HFFc6 (cell line): ENCODE measurements at regions not wholly inside any gene's neighbourhood (a gene's known extent, or its start where the extent isn't known, plus 50 kb on each side); places are given as distances from the start of the nearest gene placed in this dataset.

Source experiments
- DNase-seq: peaks from one replicate; pipeline ENCODE4 v3.0.0-alpha.2; 2018
- H3K27ac Mint-ChIP-seq: 2 replicates; pipeline ENCODE4 v1.8.0; 2020; ENCODE audit warnings: mild to moderate bottlenecking, mixed read lengths
- H3K27me3 Mint-ChIP-seq: 2 replicates; pipeline ENCODE4 v1.8.0; 2021; ENCODE audit warnings: mild to moderate bottlenecking, moderate library complexity, mixed read lengths; ENCODE audit not compliant: insufficient read depth
- H3K36me3 Mint-ChIP-seq: 2 replicates; pipeline ENCODE4 v1.8.0; 2021; ENCODE audit warnings: low read depth, mixed read lengths
- H3K4me1 Mint-ChIP-seq: 2 replicates; pipeline ENCODE4 v1.8.0; 2020; ENCODE audit warnings: low read depth, mixed read lengths
- H3K4me3 Mint-ChIP-seq: 2 replicates; pipeline ENCODE4 v1.8.0; 2020; ENCODE audit warnings: mild to moderate bottlenecking, moderate library complexity, mixed read lengths
- H3K9me3 Mint-ChIP-seq: 2 replicates; pipeline ENCODE4 v1.8.0; 2020; ENCODE audit warnings: mild to moderate bottlenecking, mixed read lengths
- TF ChIP-seq, protein P1 (sequence below): fragments of 200-600 bp; sonication (generic); IDR thresholded peaks from 2 replicates; pipeline ENCODE4 v1.5.0; 2021; ENCODE audit warnings: antibody characterized with exemption, mild to moderate bottlenecking

DNA sequence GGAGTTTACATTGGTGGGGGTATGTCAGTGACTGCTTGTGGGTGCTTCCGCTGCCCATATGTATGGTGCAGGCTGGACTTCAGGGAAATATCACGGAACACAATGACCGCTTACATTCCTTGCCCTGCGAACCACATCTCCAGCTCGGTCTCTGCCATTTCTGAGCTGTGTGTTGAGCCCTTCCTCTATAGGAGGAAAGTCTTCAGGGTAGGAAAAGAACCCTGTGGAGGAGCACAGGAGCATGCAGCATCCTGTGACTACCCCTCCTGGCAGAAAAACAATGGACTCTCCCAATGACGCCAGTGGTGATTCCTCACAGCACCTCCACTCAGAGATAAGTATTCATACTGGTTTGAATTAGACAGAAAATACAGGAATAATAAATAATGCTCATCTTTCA, 276.8 kb upstream of the MAP3K1 start:
- no peak for DNase-seq
- Mint-ChIP-seq H3K27ac (no peak overlapping the region), H3K4me3 (no peak overlapping the region), H3K9me3 (no peaks in the 10 kb centered on the region), H3K36me3 (no peaks in the 10 kb centered on the region), H3K27me3 (peaks cover 4% of the 10 kb centered on the region), H3K4me1 (no peaks in the 10 kb centered on the region)
- TF ChIP-seq, protein P1, sequence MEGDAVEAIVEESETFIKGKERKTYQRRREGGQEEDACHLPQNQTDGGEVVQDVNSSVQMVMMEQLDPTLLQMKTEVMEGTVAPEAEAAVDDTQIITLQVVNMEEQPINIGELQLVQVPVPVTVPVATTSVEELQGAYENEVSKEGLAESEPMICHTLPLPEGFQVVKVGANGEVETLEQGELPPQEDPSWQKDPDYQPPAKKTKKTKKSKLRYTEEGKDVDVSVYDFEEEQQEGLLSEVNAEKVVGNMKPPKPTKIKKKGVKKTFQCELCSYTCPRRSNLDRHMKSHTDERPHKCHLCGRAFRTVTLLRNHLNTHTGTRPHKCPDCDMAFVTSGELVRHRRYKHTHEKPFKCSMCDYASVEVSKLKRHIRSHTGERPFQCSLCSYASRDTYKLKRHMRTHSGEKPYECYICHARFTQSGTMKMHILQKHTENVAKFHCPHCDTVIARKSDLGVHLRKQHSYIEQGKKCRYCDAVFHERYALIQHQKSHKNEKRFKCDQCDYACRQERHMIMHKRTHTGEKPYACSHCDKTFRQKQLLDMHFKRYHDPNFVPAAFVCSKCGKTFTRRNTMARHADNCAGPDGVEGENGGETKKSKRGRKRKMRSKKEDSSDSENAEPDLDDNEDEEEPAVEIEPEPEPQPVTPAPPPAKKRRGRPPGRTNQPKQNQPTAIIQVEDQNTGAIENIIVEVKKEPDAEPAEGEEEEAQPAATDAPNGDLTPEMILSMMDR, result no peak

DNA sequence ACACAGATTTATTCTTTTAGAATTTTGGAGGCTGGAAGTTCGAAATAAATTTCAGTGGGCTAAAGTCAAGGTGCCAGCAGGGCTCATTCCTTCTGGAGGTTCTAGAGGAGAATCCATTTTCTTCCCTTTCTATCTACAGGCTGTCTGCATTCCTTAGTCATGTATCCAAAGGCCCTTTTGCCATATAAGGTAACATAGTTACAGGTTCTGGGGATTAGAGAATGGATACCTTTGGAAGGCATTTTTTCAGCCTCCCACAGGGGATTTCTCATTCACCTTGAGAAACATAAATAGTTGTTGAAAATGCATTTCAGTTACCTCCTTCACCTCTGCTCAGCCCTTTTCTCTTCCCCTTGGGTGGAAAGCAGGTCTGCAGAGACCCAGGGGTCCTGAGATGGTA, 280.0 kb upstream of the MAP3K1 start:
- Mint-ChIP-seq H3K36me3 (no peaks in the 10 kb centered on the region), H3K27me3 (peaks cover 9% of the 10 kb centered on the region), H3K4me1 (no peaks in the 10 kb centered on the region), H3K27ac (no peak overlapping the region), H3K4me3 (no peak overlapping the region), H3K9me3 (no peaks in the 10 kb centered on the region)
- TF ChIP-seq, protein P1, result no peak
- DNase-seq, result no peak

DNA sequence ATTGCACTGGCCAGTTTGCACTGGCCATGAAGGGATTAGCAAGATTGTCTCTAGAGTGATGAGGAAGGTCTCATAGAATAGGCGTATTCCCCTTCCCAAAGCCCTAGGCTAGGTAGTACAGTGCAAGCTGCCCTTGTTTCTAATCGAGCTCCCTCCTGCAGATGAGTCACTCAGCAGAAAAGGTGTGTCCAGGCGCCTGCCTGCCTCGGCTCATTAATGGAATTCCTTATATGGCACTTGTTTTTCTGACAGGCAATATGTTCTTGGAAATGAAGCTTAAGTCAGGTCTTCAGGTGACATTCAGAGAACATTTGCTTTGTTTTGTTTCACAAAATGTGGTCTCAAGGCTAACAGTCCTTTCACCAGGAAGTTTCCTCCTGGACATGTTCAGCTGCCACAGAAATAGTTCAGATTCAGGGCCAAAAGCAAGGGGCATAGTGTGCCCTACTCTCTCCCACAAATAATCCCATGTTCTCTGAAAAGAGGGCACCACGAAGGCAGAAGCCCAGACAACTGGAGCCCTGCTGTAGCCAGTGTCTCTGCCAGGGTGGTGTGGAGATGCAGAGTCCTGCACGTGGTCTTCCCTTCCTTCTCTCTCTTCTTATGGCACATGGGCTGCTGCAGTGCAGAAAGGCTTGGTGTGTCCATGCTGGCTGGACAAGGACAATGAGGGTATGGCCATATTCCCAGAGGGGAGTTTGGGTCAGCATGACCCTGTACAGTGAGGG, 281.1 kb upstream of the MAP3K1 start:
- H3K36me3 Mint-ChIP-seq, result no peaks in the 10 kb centered on the region
- peaks cover 9% of the 10 kb centered on the region for H3K27me3 Mint-ChIP-seq
- H3K27ac Mint-ChIP-seq, result no peak overlapping the region
- H3K4me3 Mint-ChIP-seq, result no peak overlapping the region
- no peak for DNase-seq
- H3K9me3 Mint-ChIP-seq, result no peaks in the 10 kb centered on the region
- H3K4me1 Mint-ChIP-seq, result no peaks in the 10 kb centered on the region
- TF ChIP-seq, protein P1, result no peak

DNA sequence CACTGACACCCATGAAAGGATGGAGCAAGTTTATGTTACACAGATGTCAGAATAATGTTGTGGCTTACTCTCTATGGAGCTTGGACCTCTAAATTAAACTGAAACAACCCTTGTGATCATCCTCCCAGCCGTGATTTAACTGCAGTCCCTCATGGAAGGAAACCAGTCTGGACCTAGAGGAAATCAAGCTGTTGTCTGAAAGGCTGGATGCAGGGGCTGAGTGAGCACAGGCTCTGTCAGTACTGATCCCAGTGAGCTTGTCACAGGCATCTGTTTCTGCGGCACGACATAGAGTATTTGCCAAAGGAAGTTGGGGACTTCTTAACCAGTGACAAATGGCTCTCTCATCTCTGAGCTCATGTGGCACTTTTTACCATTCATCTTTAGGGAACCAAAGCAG, 282.9 kb upstream of the MAP3K1 start:
- TF ChIP-seq, protein P1, result no peak
- no peak for DNase-seq
- Mint-ChIP-seq H3K4me1 (no peaks in the 10 kb centered on the region), H3K27ac (no peak overlapping the region), H3K9me3 (no peaks in the 10 kb centered on the region), H3K36me3 (no peaks in the 10 kb centered on the region), H3K4me3 (no peak overlapping the region), H3K27me3 (peaks cover 9% of the 10 kb centered on the region)

DNA sequence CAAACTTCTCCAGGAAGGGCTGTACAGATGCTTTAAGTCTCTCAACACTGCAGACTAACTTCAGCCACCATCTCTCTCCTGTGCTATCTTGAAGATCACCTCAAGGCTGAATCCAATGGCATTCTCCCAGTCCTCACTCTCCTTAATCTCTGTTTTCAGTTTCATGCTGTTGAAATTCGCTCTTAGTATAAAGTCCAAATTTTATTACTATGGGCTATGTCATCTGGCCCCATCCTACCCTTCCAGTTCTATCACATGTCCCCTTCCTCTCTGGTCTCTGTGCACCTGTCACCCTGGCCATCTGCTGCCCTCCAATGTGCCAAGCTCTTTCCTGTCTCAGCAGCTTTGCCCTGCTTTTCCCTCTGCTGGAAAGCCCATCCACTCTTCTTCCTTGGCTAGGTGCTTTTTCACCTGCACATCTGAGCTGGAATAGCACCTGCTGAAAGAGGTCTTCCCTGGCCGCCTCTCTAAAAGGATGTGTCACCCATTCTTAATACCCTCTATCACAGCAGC, 284.7 kb upstream of the MAP3K1 start:
- Mint-ChIP-seq H3K27ac (no peak overlapping the region), H3K9me3 (no peaks in the 10 kb centered on the region), H3K27me3 (peaks cover 14% of the 10 kb centered on the region), H3K36me3 (no peaks in the 10 kb centered on the region), H3K4me3 (no peak overlapping the region), H3K4me1 (no peaks in the 10 kb centered on the region)
- no peak for DNase-seq
- TF ChIP-seq, protein P1, result no peak
